Astrocyte of the spinal cord (primary cell): ENCODE measurements at regions not wholly inside any gene's neighbourhood (a gene's known extent, or its start where the extent isn't known, plus 50 kb on each side); places are given as distances from the start of the nearest gene placed in this dataset.

Experiments
- DNase-seq: peaks from one replicate; pipeline ENCODE4 v3.0.0; 2011; ENCODE audit warnings: low read depth, low spot score
- H3K4me3 ChIP-seq: 2 replicates; pipeline ENCODE4 v1.5.1; 2011; ENCODE audit warnings: low read depth, mild to moderate bottlenecking, low read length, moderate library complexity
- in situ Hi-C: cut with HindIII; loops from 2 replicates; pipeline ENCODE4 v1.10.0; 2017; ENCODE audit warnings: low sequenced_read_pairs
- TF ChIP-seq, protein P1 (sequence below): IDR thresholded peaks from 2 replicates; pipeline ENCODE4 v1.5.1; 2012; ENCODE audit warnings: low read depth, mild to moderate bottlenecking, low read length, inconsistent platforms

DNA sequence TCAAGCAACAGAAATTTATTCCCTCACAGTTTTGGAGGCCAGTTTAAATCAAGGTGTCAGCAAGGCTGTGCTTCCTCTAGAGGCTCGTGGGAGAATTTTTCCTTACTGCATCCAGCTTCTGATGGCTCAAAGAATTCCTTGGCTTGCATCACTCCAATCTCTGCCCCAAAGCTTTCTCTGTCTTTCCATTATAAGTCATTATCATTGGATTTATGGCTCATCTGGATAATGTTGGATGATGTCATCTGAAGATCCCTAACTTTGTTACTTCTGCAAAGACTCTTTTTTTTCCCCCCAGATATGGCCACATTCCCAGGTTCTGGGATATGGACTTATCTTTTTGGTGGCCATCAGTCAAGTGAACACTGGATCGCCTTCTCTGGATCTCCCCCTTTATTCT is 146.3 kb upstream of the B3GAT2 start:
- H3K4me3 ChIP-seq: no peak overlapping the region
- in situ Hi-C loops: no loop called here
- TF ChIP-seq, protein P1, sequence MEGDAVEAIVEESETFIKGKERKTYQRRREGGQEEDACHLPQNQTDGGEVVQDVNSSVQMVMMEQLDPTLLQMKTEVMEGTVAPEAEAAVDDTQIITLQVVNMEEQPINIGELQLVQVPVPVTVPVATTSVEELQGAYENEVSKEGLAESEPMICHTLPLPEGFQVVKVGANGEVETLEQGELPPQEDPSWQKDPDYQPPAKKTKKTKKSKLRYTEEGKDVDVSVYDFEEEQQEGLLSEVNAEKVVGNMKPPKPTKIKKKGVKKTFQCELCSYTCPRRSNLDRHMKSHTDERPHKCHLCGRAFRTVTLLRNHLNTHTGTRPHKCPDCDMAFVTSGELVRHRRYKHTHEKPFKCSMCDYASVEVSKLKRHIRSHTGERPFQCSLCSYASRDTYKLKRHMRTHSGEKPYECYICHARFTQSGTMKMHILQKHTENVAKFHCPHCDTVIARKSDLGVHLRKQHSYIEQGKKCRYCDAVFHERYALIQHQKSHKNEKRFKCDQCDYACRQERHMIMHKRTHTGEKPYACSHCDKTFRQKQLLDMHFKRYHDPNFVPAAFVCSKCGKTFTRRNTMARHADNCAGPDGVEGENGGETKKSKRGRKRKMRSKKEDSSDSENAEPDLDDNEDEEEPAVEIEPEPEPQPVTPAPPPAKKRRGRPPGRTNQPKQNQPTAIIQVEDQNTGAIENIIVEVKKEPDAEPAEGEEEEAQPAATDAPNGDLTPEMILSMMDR: no peak
- DNase-seq: no peak

GRCh38 chr6:71103641-71104040 is 146.8 kb upstream of the B3GAT2 start:
- no peak for DNase-seq
- in situ Hi-C loops: no loop called here
- TF ChIP-seq, protein P1: no peak
- H3K4me3 ChIP-seq: no peak overlapping the region

DNA sequence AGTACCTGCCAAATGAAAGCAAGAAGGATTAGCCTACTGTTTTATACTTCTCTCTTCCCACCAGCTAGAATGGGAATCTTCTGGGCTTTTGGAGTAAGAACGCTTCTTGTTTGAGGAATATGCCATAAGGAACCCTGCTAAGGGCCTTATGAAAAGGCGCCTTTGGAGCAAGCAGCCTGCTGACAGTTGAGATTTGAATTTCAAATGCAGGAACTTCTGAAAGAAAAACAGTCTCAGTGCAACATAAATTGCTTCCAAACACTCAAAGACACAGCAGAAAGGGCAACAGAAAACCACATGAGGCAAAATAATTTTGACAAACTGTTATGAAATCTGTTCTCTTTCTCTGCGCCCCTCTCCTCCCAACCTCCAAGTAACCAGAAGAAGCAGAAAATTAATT is 149.4 kb upstream of the B3GAT2 start:
- no peak overlapping the region for H3K4me3 ChIP-seq
- TF ChIP-seq, protein P1: no peak
- no peak for DNase-seq
- in situ Hi-C loops: no loop called here

DNA sequence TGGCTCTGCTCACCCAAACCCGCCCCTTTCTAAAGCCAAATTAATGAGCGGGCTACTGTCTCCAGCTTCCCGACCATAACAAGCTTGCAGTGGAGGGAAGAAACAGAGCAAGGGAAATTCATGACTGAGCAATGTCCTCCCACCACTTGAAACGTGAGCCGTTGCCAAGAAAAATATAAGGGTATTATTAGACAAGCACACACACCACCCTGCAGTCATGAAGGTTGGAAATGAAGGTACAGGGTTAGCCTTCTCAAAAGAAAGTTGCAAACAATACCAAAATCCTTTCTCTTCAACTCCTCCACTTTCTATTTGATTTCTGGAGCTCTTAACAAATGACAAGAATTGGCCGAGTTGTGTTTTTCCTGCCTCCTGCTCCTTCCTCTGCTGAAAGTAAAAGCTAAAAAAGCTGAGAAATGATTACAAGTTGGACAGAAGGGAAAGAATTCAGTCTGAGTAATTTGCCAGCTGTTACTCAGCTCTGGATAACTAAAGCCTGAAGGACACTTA is 151.1 kb upstream of the B3GAT2 start:
- H3K4me3 ChIP-seq: peak overlapping the region; percentile 12
- DNase-seq: peak; percentile 95
- in situ Hi-C loops: no loop called here
- TF ChIP-seq, protein P1: no peak

- TF ChIP-seq, protein P1: no peak
- H3K4me3 ChIP-seq: no peak overlapping the region
- in situ Hi-C loops: no loop called here
- no peak for DNase-seq
Observed at GRCh38 chr6:71114544-71114943, 157.7 kb upstream of the B3GAT2 start.

GRCh38 chr6:71114986-71115385 is 158.1 kb upstream of the B3GAT2 start:
- no peak for DNase-seq
- H3K4me3 ChIP-seq: no peak overlapping the region
- in situ Hi-C loops: no loop called here
- TF ChIP-seq, protein P1: no peak

GRCh38 chr6:71119560-71119959 is 162.7 kb upstream of the B3GAT2 start:
- in situ Hi-C loops: no loop called here

More at GRCh38 chr6:71119560-71119959, 162.7 kb upstream of the B3GAT2 start:
- DNase-seq: no peak
- no peak overlapping the region for H3K4me3 ChIP-seq
- TF ChIP-seq, protein P1: no peak
